HT-29 (cell line): ENCODE measurements at regions not wholly inside any gene's neighbourhood (a gene's known extent, or its start where the extent isn't known, plus 50 kb on each side); places are given as distances from the start of the nearest gene placed in this dataset.
"Not testable (repeated sequence)": the region's sequence is repeated elsewhere in the genome, so short reads cannot be mapped to it uniquely, and the experiment has no call there.

Experiments
- DNase-seq: peaks from one replicate; pipeline ENCODE4 v3.0.0-alpha.2; 2015; ENCODE audit warnings: low spot score

GRCh38 chr4:181834071-181834470, 409.1 kb upstream of the TENM3 start:
- DNase-seq: no peak

GRCh38 chr4:181835348-181835747, 407.9 kb upstream of the TENM3 start:
- DNase-seq: no peak

- no peak for DNase-seq
Measured at GRCh38 chr4:181838253-181838652, 404.9 kb upstream of the TENM3 start.

- not testable (repeated sequence) for DNase-seq
Measured at GRCh38 chr4:181843797-181844196, 399.4 kb upstream of the TENM3 start.

GRCh38 chr4:181845617-181846016, 397.6 kb upstream of the TENM3 start:
- no peak for DNase-seq

GRCh38 chr4:181846934-181847333, 396.3 kb upstream of the TENM3 start:
- no peak for DNase-seq

- DNase-seq: no peak
Measured at GRCh38 chr4:181848357-181848756, 394.8 kb upstream of the TENM3 start.

- no peak for DNase-seq
Measured at GRCh38 chr4:181849472-181849871, 393.7 kb upstream of the TENM3 start.

- DNase-seq: no peak
Measured at GRCh38 chr4:181853881-181854511, 389.2 kb upstream of the TENM3 start.

- DNase-seq: no peak
Measured at GRCh38 chr4:181855307-181855706, 387.9 kb upstream of the TENM3 start.

GRCh38 chr4:181857471-181857870, 385.7 kb upstream of the TENM3 start:
- DNase-seq: not testable (repeated sequence)

- DNase-seq: no peak
Measured at GRCh38 chr4:181858741-181859140, 384.5 kb upstream of the TENM3 start.

GRCh38 chr4:181859439-181859838, 383.8 kb upstream of the TENM3 start:
- no peak for DNase-seq

GRCh38 chr4:181860157-181860556, 383.0 kb upstream of the TENM3 start:
- DNase-seq: no peak

GRCh38 chr4:181860668-181861067, 382.5 kb upstream of the TENM3 start:
- no peak for DNase-seq

GRCh38 chr4:181863856-181864255, 379.3 kb upstream of the TENM3 start:
- DNase-seq: no peak

- no peak for DNase-seq
Measured at GRCh38 chr4:181870326-181870725, 372.9 kb upstream of the TENM3 start.

GRCh38 chr4:181874602-181875001, 368.6 kb upstream of the TENM3 start:
- no peak for DNase-seq

GRCh38 chr4:181877329-181877848, 365.8 kb upstream of the TENM3 start:
- no peak for DNase-seq

- DNase-seq: no peak
Measured at GRCh38 chr4:181890031-181890430, 353.2 kb upstream of the TENM3 start.

- no peak for DNase-seq
Measured at GRCh38 chr4:181890911-181891310, 352.3 kb upstream of the TENM3 start.

- DNase-seq: no peak
Measured at GRCh38 chr4:181896614-181897013, 346.6 kb upstream of the TENM3 start.

- DNase-seq: no peak
Measured at GRCh38 chr4:181897935-181898334, 345.3 kb upstream of the TENM3 start.

- not testable (repeated sequence) for DNase-seq
Measured at GRCh38 chr4:181902404-181902803, 340.8 kb upstream of the TENM3 start.
